HPDE6-E6E7 (cell line): ENCODE measurements at regions not wholly inside any gene's neighbourhood (a gene's known extent, or its start where the extent isn't known, plus 50 kb on each side); places are given as distances from the start of the nearest gene placed in this dataset.
A peak's percentile ranks its signal among the peaks of the same experiment; 100 is the strongest.

Source experiments
- DNase-seq: peaks from one replicate; pipeline ENCODE4 v3.0.0; 2011; ENCODE audit warnings: missing footprints; ENCODE audit errors: extremely low spot score

GRCh38 chr16:64654178-64654577, 467.7 kb downstream of the CDH11 start:
- DNase-seq, result no peak

- DNase-seq, result no peak
Observed at GRCh38 chr16:64648282-64648681, 473.6 kb downstream of the CDH11 start.

- no peak for DNase-seq
Observed at GRCh38 chr16:64641343-64641742, 480.5 kb downstream of the CDH11 start.

GRCh38 chr16:64638766-64639165, 483.1 kb downstream of the CDH11 start:
- DNase-seq, result no peak

- no peak for DNase-seq
Observed at GRCh38 chr16:64629622-64630021, 492.2 kb downstream of the CDH11 start.

- DNase-seq, result no peak
Observed at GRCh38 chr16:64627781-64628180, 494.1 kb downstream of the CDH11 start.

GRCh38 chr16:64627288-64627687, 494.6 kb downstream of the CDH11 start:
- no peak for DNase-seq

- DNase-seq, result no peak
Observed at GRCh38 chr16:64626776-64627175, 495.1 kb downstream of the CDH11 start.

GRCh38 chr16:64621616-64622015, 500.2 kb downstream of the CDH11 start:
- no peak for DNase-seq

- no peak for DNase-seq
Observed at GRCh38 chr16:64617836-64618476, 503.9 kb downstream of the CDH11 start.

GRCh38 chr16:64615630-64616280, 506.1 kb downstream of the CDH11 start:
- DNase-seq, result no peak

- DNase-seq, result no peak
Observed at GRCh38 chr16:64596196-64596595, 525.7 kb downstream of the CDH11 start.

GRCh38 chr16:64590513-64590912, 531.4 kb downstream of the CDH11 start:
- DNase-seq, result no peak

- no peak for DNase-seq
Observed at GRCh38 chr16:64589836-64590235, 532.0 kb downstream of the CDH11 start.

GRCh38 chr16:64586781-64587180, 535.1 kb downstream of the CDH11 start:
- no peak for DNase-seq

- no peak for DNase-seq
Observed at GRCh38 chr16:64585367-64585766, 536.5 kb downstream of the CDH11 start.

- no peak for DNase-seq
Observed at GRCh38 chr16:64580558-64580957, 541.3 kb downstream of the CDH11 start.

- DNase-seq, result no peak
Observed at GRCh38 chr16:64579712-64580111, 542.2 kb downstream of the CDH11 start.

- peak; percentile 29 for DNase-seq
Observed at GRCh38 chr16:64545768-64546167, 576.1 kb downstream of the CDH11 start.

GRCh38 chr16:64544859-64545258, 577.0 kb downstream of the CDH11 start:
- no peak for DNase-seq

GRCh38 chr16:64543441-64543840, 578.4 kb downstream of the CDH11 start:
- DNase-seq, result no peak

- DNase-seq, result no peak
Observed at GRCh38 chr16:64543031-64543430, 578.8 kb downstream of the CDH11 start.

GRCh38 chr16:64542152-64542551, 579.7 kb downstream of the CDH11 start:
- no peak for DNase-seq

- no peak for DNase-seq
Observed at GRCh38 chr16:64541621-64542020, 580.2 kb downstream of the CDH11 start.
